Fibroblast of lung (primary cell): ENCODE measurements at regions not wholly inside any gene's neighbourhood (a gene's known extent, or its start where the extent isn't known, plus 50 kb on each side); places are given as distances from the start of the nearest gene placed in this dataset.

ENCODE experiments used
- CTCF ChIP-seq, 2 donors: IDR thresholded peaks in 1 of 2; conservative IDR thresholded peaks in 1 of 2; 1 replicate in 1 of 2; 2 replicates in 1 of 2; pipeline ENCODE4 v1.5.1; 2011 to 2012; ENCODE audit warnings: low read length in 2 of 2, control low read depth in 1 of 2, inconsistent platforms in 1 of 2, low read depth in 1 of 2, mild to moderate bottlenecking in 1 of 2
- EZH2 ChIP-seq: IDR thresholded peaks from 2 replicates; pipeline ENCODE4 v1.5.1; 2012; ENCODE audit warnings: low read length, control low read depth, mild to moderate bottlenecking; ENCODE audit errors: missing control alignments

GRCh38 chr15:31228980-31229826 lies 97.4 kb upstream of the KLF13 start:
- TF ChIP-seq CTCF (conservative IDR thresholded peaks at IDR 0.05 in 1 of 2, IDR thresholded peaks at IDR 0.05 in 1 of 2; ENCODE audit: low read depth in 1 of 2, low read length in 2 of 2) (no peak), EZH2 (no peak)
